ENCODE measurements at regions not wholly inside any gene's neighbourhood (a gene's known extent, or its start where the extent isn't known, plus 50 kb on each side); places are given as distances from the start of the nearest gene placed in this dataset.

DNA sequence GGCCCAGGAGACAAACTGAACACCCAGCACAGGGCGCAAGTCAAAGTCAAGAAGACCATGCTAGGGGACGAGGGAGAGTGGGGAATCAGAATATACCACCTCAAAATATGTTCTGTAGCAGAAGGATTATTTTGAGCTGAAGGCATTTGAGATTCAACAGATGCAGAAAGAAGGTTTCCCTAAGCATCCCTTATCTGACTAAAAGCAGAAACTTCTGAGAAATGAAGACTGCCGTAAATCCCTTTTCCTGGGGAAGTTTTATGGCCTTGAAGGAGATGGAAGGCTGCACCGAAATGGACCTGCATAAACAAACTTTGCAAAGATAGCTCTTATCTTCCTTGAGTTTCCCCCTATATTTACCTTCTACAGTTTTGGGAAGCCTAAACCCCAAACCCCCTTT lies 72.8 kb downstream of the PTTG1 start:
- no peaks in the 10 kb centered on the region for H3K9me1 ChIP-seq (ENCODE audit: control insufficient read depth, insufficient read depth, low read length)
- no peak overlapping the region for H3K9ac ChIP-seq (ENCODE audit: insufficient read depth in 1 of 2, low read depth in 2 of 2, low read length in 2 of 2)
- CTCF ChIA-PET (ENCODE audit: low intra/inter-chr PET ratio): no interaction called here
- DNase-seq (ENCODE audit: extremely low read depth in 1 of 4, low spot score in 3 of 4) (no peak), FAIRE-seq (no peak), ATAC-seq (no peak)
- H3K27ac ChIP-seq (ENCODE audit: extremely low read depth, low read depth, low read length): no peak overlapping the region
- H3K36me3 ChIP-seq (ENCODE audit: control insufficient read depth, insufficient read depth, low read length): no peaks in the 10 kb centered on the region
- WGBS (ENCODE audit: insufficient coverage, low coverage, missing lambda C conversion rate): 3% methylated on average over 4 of the region's 4 CpGs
- no peak overlapping the region for H3K4me2 ChIP-seq (ENCODE audit: insufficient read depth, low read length)
- in situ Hi-C loops (cut with MboI) (no loop called here), intact Hi-C loops (cut with micrococcal nuclease) (no loop called here)
- BruUV-seq (replicated peaks): no TSS peak
- H3K9me3 ChIP-seq (replicated peaks; ENCODE audit: control insufficient read depth, insufficient read depth, low read depth, low read length): no peaks in the 10 kb centered on the region
- H3K79me2 ChIP-seq (ENCODE audit: control insufficient read depth, insufficient read depth, low read length): no peaks in the 10 kb centered on the region
- H3K27me3 ChIP-seq (ENCODE audit: control insufficient read depth in 2 of 2, insufficient read depth in 2 of 2, low read length in 2 of 2): no peaks in the 10 kb centered on the region
- POLR2A ChIA-PET: no interaction called here
- H2AFZ ChIP-seq (ENCODE audit: low read depth, low read length): no peak overlapping the region
- no peaks in the 10 kb centered on the region; the same call in 1 of the 2 replicates for H4K20me1 ChIP-seq (replicated peaks; ENCODE audit: control insufficient read depth, insufficient read depth, low read length)
- TF ChIP-seq HCFC1 (IDR thresholded peaks at IDR 0.05; ENCODE audit: low read depth, low read length) (no peak), TEAD4 (IDR thresholded peaks at IDR 0.05; ENCODE audit: low read length) (no peak), TEAD4 (CRISPR knock-in tag; IDR thresholded peaks at IDR 0.05; ENCODE audit: borderline replicate concordance) (no peak), ZNF121 (CRISPR knock-in tag; conservative IDR thresholded peaks at IDR 0.05) (no peak), PML (IDR thresholded peaks at IDR 0.05; ENCODE audit: low read length) (no peak), TOE1 (IDR thresholded peaks at IDR 0.05; ENCODE audit: borderline replicate concordance) (no peak), TOE1 (CRISPR knock-in tag; IDR thresholded peaks at IDR 0.05; ENCODE audit: borderline replicate concordance, low read depth) (no peak), HSF4 (CRISPR knock-in tag; IDR thresholded peaks at IDR 0.05; ENCODE audit: borderline replicate concordance) (no peak), ZNF175 (CRISPR knock-in tag; IDR thresholded peaks at IDR 0.05; ENCODE audit: low read depth) (no peak)
- TF ChIP-seq, protein P1, sequence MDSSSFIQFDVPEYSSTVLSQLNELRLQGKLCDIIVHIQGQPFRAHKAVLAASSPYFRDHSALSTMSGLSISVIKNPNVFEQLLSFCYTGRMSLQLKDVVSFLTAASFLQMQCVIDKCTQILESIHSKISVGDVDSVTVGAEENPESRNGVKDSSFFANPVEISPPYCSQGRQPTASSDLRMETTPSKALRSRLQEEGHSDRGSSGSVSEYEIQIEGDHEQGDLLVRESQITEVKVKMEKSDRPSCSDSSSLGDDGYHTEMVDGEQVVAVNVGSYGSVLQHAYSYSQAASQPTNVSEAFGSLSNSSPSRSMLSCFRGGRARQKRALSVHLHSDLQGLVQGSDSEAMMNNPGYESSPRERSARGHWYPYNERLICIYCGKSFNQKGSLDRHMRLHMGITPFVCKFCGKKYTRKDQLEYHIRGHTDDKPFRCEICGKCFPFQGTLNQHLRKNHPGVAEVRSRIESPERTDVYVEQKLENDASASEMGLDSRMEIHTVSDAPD (CRISPR knock-in tag; IDR thresholded peaks at IDR 0.05): no peak
- no peaks in the 10 kb centered on the region for H3K4me1 ChIP-seq (replicated peaks in 1 of 2; ENCODE audit: control insufficient read depth in 2 of 2, insufficient read depth in 2 of 2, low read length in 2 of 2)
- H3K4me3 ChIP-seq: no peak overlapping the region
